ENCODE measurements at regions not wholly inside any gene's neighbourhood (a gene's known extent, or its start where the extent isn't known, plus 50 kb on each side); places are given as distances from the start of the nearest gene placed in this dataset.

DNA sequence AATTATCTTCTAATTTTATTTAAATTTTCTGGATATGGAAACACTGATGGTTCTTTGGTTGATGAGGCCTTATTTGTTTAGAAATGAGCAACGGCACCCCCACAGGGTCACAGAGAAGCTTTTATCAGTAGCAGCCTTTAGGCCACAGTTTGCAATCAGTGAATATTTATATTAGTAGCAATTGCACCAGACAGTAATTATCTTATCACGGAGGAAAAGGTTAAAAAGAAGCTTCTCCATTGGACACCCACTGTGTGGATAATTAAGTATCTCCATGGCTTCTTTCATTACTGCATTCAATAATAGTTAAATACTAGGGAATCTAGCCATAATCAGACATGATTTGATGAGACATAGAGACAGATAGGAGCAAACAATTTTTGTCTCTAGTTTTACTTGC, 2099.2 kb upstream of the PCDH20 start:
- intact Hi-C loops (cut with DNase I): no loop called here
- H3K27me3 ChIP-seq: no peaks in the 10 kb centered on the region
- H3K9ac ChIP-seq (ENCODE audit: low read depth in 2 of 2, low read length in 2 of 2): no peak overlapping the region
- H3K4me3 ChIP-seq: no peak overlapping the region
- no peaks in the 10 kb centered on the region for H3K36me3 ChIP-seq
- no peak for DNase-seq
- H3K27ac ChIP-seq: no peak overlapping the region
- H3K9me3 ChIP-seq: no peaks in the 10 kb centered on the region
- H3K4me1 ChIP-seq: no peaks in the 10 kb centered on the region
- TF ChIP-seq, protein P1, sequence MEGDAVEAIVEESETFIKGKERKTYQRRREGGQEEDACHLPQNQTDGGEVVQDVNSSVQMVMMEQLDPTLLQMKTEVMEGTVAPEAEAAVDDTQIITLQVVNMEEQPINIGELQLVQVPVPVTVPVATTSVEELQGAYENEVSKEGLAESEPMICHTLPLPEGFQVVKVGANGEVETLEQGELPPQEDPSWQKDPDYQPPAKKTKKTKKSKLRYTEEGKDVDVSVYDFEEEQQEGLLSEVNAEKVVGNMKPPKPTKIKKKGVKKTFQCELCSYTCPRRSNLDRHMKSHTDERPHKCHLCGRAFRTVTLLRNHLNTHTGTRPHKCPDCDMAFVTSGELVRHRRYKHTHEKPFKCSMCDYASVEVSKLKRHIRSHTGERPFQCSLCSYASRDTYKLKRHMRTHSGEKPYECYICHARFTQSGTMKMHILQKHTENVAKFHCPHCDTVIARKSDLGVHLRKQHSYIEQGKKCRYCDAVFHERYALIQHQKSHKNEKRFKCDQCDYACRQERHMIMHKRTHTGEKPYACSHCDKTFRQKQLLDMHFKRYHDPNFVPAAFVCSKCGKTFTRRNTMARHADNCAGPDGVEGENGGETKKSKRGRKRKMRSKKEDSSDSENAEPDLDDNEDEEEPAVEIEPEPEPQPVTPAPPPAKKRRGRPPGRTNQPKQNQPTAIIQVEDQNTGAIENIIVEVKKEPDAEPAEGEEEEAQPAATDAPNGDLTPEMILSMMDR (IDR thresholded peaks at IDR 0.05): no peak

DNA sequence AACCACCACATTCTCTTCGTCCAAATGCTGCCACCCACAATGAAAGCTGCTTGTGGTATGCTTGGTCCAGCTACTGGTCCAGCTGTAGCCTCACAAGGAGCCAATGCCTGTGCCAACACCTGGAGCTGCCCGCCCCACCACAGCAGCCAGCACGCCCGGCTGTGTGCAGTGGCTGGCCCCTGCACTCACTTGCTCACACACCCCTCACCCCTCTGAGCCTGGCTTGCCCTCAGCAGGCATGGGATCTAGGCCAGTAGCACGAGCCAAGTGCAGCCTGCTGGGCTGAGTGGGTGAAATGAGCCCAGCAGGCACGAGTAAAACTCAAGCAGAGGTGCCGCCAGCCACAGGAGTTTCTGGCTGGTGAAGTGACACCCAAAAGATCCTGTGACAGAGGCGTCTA, 2096.4 kb upstream of the PCDH20 start:
- no peak overlapping the region for H3K4me3 ChIP-seq
- H3K9me3 ChIP-seq: no peaks in the 10 kb centered on the region
- intact Hi-C loops (cut with DNase I): no loop called here
- no peak for DNase-seq
- H3K27me3 ChIP-seq: no peaks in the 10 kb centered on the region
- H3K36me3 ChIP-seq: no peaks in the 10 kb centered on the region
- TF ChIP-seq, protein P1 (IDR thresholded peaks at IDR 0.05): no peak
- no peak overlapping the region for H3K9ac ChIP-seq (ENCODE audit: low read depth in 2 of 2, low read length in 2 of 2)
- H3K4me1 ChIP-seq: no peaks in the 10 kb centered on the region
- no peak overlapping the region for H3K27ac ChIP-seq

DNA sequence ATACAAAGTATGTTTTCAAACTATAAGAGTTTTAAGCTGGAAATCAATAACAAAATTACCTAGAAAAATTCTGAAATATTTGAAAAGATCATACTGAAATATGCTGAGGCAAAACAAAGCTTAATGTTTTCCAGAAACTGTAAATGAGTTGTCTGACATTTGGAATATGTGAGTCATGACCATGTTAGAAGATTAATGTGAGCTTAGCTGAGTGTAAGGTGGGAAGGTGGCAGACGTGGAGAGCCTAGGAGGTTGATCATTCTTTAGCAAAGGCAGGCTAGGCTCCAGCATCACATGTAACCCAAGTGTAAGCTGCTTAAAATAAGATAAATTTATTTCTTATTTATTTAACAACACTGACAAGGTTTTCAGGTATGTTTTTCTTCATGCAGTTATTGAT, 2086.1 kb upstream of the PCDH20 start:
- no peaks in the 10 kb centered on the region for H3K9me3 ChIP-seq
- H3K27me3 ChIP-seq: no peaks in the 10 kb centered on the region
- no peaks in the 10 kb centered on the region for H3K36me3 ChIP-seq
- no peak for DNase-seq
- no peak overlapping the region for H3K4me3 ChIP-seq
- no peak overlapping the region for H3K9ac ChIP-seq (ENCODE audit: low read depth in 2 of 2, low read length in 2 of 2)
- H3K27ac ChIP-seq: no peak overlapping the region
- H3K4me1 ChIP-seq: no peaks in the 10 kb centered on the region
- intact Hi-C loops (cut with DNase I): no loop called here
- TF ChIP-seq, protein P1 (IDR thresholded peaks at IDR 0.05): no peak

DNA sequence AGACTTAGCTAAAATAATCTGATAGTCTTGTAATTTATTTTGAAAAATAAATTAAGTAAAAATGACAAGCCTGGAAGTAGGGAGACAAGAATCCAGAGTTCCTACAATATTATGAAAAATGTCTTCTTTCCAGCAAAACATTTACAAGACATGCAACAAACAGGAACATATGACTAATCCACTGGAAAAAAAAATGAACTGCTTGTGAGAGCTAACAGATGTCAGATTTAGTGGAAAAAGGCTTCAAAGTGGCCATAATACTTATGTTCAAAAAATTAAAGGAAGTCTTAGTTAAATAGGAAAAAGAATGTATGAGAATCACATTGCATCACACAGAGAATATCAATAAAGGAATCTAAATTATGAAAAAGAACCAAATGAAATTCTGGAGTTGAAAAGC, 2082.0 kb upstream of the PCDH20 start:
- no peaks in the 10 kb centered on the region for H3K36me3 ChIP-seq

DNA sequence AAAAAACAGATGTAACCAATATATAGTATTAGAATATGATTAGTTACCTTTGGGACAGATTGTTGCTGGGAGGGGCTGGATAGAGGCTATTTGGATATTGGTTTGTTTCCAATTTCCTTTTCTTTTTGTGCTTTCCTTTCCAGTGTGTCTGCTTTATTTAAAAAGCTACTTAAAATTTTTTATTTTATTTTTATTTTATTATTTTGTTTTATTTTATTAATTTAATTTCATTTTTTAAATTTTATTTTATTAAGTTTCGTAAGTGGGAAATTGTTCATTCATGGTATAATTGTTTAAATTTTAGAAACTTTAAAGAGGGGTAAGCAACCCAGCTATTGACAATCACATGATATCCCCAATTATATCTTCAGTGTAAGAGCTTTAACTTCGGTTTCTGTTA, 2077.0 kb upstream of the PCDH20 start:
- Histone ChIP-seq H3K4me1 (no peaks in the 10 kb centered on the region), H3K36me3 (no peaks in the 10 kb centered on the region), H3K9ac (ENCODE audit: low read depth in 2 of 2, low read length in 2 of 2) (no peak overlapping the region), H3K9me3 (no peaks in the 10 kb centered on the region), H3K27me3 (no peaks in the 10 kb centered on the region), H3K27ac (no peak overlapping the region), H3K4me3 (no peak overlapping the region)
- TF ChIP-seq, protein P1 (IDR thresholded peaks at IDR 0.05): no peak
- no peak for DNase-seq
- intact Hi-C loops (cut with DNase I): no loop called here

More for the DNA sequence above, 2082.0 kb upstream of the PCDH20 start:
- Histone ChIP-seq H3K9me3 (no peaks in the 10 kb centered on the region), H3K4me1 (no peaks in the 10 kb centered on the region), H3K27me3 (no peaks in the 10 kb centered on the region), H3K9ac (ENCODE audit: low read depth in 2 of 2, low read length in 2 of 2) (no peak overlapping the region), H3K4me3 (no peak overlapping the region), H3K27ac (no peak overlapping the region)
- DNase-seq: no peak
- intact Hi-C loops (cut with DNase I): no loop called here
- TF ChIP-seq, protein P1 (IDR thresholded peaks at IDR 0.05): no peak

DNA sequence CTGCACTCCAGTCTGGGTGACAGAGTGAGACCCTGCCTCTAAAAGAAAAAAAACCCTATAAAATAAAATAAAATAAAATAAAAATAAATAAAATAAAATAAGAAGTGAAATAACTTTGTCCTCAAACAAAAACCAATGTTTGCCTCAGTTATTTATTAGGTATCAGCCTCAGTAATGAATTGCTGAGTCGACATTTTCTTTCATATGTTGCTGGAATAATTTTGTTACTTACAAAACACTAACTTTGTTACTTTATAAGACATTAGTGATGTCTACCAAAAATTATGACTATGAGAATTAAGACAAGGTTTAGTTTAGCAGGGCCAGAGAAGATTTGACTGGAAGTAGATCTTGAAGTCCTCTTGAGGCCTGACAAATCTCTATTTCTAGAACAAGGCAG, 2074.5 kb upstream of the PCDH20 start:
- H3K36me3 ChIP-seq: no peaks in the 10 kb centered on the region
- no peaks in the 10 kb centered on the region for H3K9me3 ChIP-seq
- no peak for DNase-seq
- no peak overlapping the region for H3K9ac ChIP-seq (ENCODE audit: low read depth in 2 of 2, low read length in 2 of 2)
- H3K27me3 ChIP-seq: no peaks in the 10 kb centered on the region
- no peaks in the 10 kb centered on the region for H3K4me1 ChIP-seq
- TF ChIP-seq, protein P1 (IDR thresholded peaks at IDR 0.05): no peak
- no peak overlapping the region for H3K4me3 ChIP-seq
- intact Hi-C loops (cut with DNase I): no loop called here
- H3K27ac ChIP-seq: no peak overlapping the region

Measured in colonic mucosa (tissue), 4 donors.